GM23248 (cell line): ENCODE measurements at regions not wholly inside any gene's neighbourhood (a gene's known extent, or its start where the extent isn't known, plus 50 kb on each side); places are given as distances from the start of the nearest gene placed in this dataset.
"Not testable (repeated sequence)": the region's sequence is repeated elsewhere in the genome, so short reads cannot be mapped to it uniquely, and the experiment has no call there.

Source experiments
- EZH2 ChIP-seq: fragments of 200-600 bp; sonication (generic); IDR thresholded peaks from 2 replicates; pipeline ENCODE4 v1.6.1; 2018; ENCODE audit warnings: antibody characterized with exemption, mild to moderate bottlenecking; ENCODE audit not compliant: insufficient read depth, poor library complexity, severe bottlenecking
- EZH2phosphoT487 ChIP-seq: fragments of 200-600 bp; sonication (generic); IDR thresholded peaks from 2 replicates; pipeline ENCODE4 v1.6.1; 2018; ENCODE audit warnings: antibody characterized with exemption, moderate library complexity, mild to moderate bottlenecking, low read depth; ENCODE audit not compliant: insufficient read depth

DNA sequence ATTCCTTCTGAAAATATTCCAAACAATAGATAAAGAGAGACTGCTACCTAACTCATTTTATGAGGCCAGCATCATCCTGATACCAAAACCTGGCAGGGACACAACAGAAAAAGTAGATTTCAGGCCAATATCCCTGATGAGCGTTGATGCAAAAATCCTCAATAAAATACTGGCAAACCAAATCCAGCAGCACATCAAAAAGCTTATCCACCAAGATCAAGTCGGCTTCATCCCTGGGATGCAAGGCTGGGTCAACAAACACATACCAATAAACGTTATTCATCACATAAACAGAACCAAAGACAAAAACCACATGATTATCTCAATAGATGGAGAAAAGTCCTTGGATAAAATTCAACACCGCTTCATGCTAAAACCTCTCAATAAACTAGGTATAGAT is 170.6 kb downstream of the KIT start:
- TF ChIP-seq EZH2, EZH2phosphoT487: not testable (repeated sequence)
